ENCODE measurements at regions not wholly inside any gene's neighbourhood (a gene's known extent, or its start where the extent isn't known, plus 50 kb on each side); places are given as distances from the start of the nearest gene placed in this dataset.

DNA sequence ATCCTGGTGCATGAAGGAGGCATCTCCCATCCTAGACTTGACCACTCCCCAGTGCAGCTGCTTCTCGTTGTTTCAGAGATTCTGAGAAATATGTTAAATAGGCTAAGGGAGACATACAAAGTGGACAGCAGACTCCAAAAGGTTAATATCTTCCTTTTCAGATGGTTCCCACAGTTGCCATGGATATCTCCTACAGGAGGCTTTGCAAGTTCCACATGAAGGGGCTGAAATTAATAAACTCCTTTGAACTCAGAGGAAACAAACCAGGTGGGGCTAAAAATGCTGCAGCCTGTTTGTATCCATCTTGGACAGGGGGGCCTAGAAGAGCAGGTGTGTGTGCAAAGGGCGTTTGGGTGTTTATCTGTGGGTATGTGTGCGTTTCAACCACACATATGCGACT lies 257.4 kb upstream of the XYLT1 start:
- DNase-seq = no peak

GRCh38 chr16:17724242-17724898 lies 253.6 kb upstream of the XYLT1 start:
- DNase-seq = no peak

- DNase-seq = no peak
These were observed 252.9 kb upstream of the XYLT1 start for GRCh38 chr16:17723531-17724134.

GRCh38 chr16:17718495-17718894 lies 247.7 kb upstream of the XYLT1 start:
- no peak for DNase-seq

- DNase-seq = no peak
These were observed 235.1 kb upstream of the XYLT1 start for GRCh38 chr16:17705847-17706246.

DNA sequence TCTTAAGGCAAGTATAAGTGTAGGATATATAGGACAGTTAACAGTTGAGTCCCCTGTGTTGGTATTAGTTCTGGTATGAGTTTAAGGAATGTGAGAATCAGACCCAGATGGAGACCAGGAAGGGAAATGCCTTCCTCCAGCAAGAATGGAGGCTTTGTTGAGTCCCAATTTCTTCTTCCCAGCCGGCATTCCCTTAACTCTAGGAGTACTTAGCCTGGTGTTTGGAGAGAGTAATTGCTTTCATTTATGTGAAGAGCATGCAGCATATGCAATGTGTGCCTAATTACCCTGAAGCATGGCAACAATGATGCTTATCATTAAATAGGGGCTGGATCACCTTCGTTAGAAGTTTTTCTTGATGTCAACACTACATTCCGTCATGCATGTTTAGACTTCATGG lies 225.9 kb upstream of the XYLT1 start:
- no peak for DNase-seq

DNA sequence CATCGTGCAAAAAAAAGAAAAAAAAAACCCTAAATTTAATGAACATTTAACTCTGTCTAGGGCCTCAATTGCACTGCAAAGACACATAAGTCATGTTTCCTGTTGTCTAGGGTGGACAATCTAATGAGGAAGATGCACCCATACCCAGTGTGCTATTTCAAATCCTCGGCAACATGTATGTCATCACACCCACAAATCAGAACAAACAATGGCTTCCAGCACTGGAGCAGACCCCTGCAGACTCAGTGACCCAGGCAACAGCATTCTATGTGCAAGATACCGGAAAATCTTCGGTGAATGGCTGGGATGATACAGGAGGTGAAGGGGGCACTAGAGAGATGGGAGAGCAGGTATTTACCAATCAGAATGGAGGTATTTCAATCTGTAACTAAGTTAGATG lies 221.7 kb upstream of the XYLT1 start:
- no peak for DNase-seq

DNA sequence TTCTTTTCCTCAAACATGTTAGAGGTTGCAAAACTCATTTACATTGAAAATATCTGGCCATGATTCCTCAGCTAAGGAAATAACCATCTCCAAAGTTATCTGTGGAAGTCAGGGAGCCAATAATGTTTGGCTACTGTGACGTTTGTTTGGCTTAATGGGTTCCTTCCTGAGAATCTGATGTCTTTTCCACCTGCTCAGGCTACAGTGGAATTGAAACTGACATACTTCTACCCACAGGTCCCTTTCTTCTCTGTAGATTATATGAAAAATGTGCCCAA lies 221.1 kb upstream of the XYLT1 start:
- no peak for DNase-seq

DNA sequence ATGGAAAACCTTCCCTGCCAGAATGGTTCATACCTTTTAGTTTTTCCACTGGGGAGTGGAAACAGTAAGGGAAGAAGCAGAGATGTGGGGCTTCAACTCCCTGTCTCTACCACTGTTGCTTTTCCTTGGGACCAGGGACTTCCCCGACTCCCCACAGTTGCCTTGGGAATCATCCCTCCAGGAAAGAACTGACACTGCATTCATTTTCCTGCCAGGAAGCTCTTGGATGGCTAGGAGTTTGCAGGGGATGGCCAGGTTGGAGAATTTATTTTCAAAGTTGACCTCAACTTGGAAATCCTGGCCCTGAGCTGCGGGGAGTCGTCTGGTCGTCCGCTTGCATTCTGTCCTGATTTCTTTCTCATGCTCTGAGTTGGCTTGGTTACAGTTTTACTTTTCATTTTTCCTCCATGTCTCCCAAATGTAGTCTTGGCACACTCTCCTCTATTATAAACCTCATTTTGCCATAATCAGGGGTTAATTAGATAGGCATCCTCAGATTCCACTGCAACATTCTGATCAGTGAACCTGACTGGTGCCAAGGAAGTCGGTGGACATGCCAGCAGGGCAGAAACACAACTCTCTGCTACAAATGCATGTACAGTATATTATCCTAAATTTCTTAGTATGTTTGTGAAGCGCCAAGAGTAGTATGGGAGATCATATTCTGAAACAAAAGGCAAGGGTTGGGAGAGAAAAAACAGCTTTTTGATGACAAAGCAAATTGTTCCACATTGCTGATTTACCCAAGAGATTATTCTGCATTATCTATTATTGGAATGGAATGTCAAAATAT lies 220.5 kb upstream of the XYLT1 start:
- DNase-seq = no peak

DNA sequence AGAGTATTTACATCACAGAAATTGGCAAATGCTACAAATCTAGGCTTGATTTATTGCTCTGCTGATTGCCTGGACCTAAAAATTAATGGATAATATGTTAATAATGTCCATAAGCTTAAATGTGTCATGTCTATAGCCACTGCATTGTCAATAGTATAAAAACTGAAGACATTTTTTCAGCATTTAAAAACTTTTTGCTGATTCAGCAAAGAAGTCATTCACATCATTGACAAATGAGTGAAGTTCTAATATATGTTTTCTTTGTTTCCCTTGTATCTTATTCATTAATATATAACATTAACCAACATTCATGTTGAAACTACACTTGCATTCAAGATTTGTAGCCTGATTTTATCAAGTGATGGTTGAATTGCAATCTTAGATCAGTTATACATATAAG lies 214.7 kb upstream of the XYLT1 start:
- DNase-seq = no peak

- DNase-seq = no peak
These were observed 212.5 kb upstream of the XYLT1 start for GRCh38 chr16:17683281-17683680.

GRCh38 chr16:17676171-17676570 lies 205.4 kb upstream of the XYLT1 start:
- no peak for DNase-seq

DNA sequence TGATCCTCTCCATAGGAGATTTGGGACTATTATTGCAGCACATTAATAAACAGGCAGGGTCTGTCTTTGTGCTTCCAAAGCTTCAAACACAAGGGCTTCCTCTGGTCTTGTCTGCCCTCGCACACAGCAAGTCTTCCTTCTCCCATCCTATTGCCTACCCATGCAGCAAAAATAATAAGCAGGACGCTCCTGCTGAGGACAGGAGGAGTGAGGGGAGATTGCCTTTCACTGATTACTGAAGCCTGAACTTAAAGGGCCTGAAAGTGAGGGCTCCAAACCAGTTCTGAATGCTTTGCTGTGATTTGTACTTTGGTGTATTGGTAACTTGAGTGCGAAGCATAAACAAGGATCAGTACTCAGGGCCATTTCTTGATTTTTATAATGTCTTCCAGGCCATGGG lies 197.6 kb upstream of the XYLT1 start:
- DNase-seq = no peak

DNA sequence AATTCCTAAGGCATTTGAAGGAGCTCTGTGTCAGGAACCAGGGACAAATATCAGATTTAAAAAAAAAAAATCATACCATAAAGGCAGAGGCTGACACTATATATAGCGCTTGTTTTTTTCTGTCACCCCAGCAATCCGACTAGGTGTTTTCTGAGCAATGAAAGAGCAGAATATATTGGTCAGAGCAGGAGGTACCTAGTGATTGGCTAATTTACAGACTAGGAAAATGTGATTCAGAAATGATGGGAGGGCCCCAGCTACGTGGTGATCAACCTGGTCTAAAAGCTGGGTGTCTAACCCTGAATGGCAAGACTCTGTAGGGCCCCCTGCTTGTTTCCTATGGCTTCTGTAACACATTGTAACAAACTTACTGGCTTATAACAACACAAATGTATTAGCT lies 195.5 kb upstream of the XYLT1 start:
- DNase-seq = no peak

DNA sequence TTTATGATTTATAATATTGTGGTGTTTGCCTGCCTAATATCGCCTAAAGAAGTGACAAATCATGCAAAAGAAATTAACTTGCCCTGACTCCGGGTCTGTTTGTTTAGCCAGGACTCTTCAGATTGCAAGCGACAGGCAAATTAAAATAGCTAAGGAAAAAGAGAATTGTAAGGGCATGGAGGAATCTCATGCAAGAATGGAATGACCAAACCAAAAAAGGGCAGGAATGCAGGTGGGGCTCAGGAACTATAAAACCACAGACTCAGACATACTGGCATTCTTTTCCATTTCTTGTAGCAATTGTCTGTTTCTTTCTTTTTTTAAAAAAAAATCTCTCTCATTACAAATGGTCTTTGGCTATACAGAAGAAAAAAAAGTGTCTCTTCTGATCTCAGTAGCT lies 188.1 kb upstream of the XYLT1 start:
- DNase-seq = no peak

GRCh38 chr16:17657045-17657444 lies 186.3 kb upstream of the XYLT1 start:
- DNase-seq = no peak

DNA sequence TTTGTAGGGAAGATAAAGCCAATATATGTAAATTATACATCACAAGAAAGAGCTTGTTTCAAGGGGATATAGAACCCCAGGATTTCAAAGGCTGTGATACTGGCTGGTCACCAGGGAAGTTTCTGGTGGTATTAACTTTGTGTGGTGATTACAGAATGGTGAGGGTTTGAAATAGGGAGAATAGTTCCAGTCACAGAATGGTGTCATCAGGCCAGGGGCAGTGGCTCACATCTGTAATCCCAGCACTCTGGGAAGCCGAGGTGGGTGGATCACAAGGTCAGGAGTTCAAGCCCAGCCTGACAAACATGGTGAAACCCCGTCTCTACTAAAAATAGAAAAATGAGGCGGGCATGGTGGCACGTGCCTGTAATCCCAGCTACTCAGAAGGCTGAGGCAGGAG lies 183.8 kb upstream of the XYLT1 start:
- no peak for DNase-seq

- no peak for DNase-seq
These were observed 183.4 kb upstream of the XYLT1 start for GRCh38 chr16:17654142-17654541.

DNA sequence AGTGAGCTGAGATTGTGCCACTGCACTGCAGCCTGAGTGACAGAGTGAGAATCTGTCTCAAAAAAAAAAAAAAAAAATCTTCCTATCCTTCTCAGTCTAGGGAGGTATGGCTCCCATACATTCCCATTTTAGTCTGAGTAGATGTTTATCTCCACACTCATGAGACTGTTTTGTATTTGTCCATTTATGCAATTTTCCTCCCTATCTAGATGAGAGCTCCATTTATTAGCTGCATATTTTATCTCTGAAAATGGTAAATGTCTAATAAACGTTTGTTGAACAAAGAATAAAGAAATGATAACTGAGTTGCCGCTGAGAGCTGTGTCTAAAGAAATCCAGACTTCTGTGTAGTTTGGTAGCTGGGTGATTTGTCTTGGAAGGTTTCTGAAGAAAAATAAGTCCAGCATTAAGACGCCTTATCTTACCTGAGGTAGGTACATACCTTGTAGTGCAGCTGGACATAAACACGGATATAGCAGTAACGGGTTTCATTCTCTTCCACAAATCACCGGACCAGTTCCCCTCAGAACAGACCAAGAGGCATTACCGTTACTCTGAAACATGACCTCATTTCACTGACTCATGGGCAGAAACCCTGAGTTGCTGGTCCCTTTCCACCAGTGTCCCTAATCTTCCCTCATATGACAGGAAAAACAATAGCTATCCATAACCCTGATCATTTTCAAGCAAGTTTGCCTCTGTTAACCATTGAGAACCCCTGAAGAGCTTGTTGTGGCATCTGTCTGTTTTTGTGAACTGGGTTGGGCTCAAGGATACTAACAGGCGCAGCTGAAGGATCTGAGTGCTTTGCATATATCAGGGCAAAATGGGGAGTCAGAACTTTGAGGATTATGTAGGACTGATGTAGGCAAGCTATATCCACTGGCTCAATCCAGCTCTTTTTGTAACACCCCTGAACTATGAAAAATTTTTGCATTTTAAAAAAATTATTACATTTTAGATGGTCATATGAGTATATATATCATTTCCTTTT lies 177.4 kb upstream of the XYLT1 start:
- DNase-seq = no peak

GRCh38 chr16:17643935-17644334 lies 173.2 kb upstream of the XYLT1 start:
- no peak for DNase-seq

DNA sequence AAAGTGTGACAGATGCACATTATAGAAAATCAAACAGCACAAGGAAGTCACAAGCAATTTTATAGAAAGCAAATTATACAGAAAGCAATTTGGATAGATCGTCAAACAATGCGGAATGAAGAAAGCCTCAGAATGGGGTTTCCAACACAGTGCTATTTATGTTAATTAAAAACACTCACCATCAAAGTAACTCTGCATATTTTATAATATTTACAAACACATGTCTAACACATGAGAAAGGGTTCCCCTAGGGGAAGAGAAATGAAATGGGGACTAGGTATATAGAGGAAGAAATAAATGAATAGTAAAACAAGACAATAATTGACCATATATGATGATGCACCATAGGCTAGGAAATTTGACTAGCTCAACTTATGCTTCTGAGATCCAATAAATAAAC lies 171.2 kb upstream of the XYLT1 start:
- DNase-seq = no peak

DNA sequence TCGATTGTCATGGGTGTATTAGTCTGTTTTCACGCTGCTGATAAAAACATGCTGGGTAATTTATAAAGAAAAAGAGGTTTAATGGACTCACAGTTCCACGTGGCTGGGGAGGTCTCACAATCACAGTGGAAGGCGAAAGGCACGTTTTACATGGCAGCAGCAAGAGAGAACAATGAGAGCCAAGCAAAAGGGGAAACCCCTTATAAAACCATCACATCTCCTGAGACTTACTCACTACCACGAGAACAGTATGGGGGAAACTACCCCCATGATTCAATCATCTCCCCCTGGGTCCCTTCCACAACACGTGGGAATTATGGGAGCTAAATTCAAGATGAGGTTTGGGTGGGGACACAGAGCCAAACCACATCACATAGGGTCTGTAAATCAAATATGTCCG lies 167.4 kb upstream of the XYLT1 start:
- DNase-seq = peak; percentile 3

- no peak for DNase-seq
These were observed 164.4 kb upstream of the XYLT1 start for GRCh38 chr16:17635183-17635582.

Data from stimulated activated CD4-positive, alpha-beta T cell treated with anti-CD3 and anti-CD28 coated beads, Interleukin-15, amount 100 ng/mL, for 24 hours (primary cell).